Fibroblast of lung (primary cell): ENCODE measurements at regions not wholly inside any gene's neighbourhood (a gene's known extent, or its start where the extent isn't known, plus 50 kb on each side); places are given as distances from the start of the nearest gene placed in this dataset.

Source experiments
- CTCF ChIP-seq, 2 donors: IDR thresholded peaks in 1 of 2; conservative IDR thresholded peaks in 1 of 2; 1 replicate in 1 of 2; 2 replicates in 1 of 2; pipeline ENCODE4 v1.5.1; 2011 to 2012; ENCODE audit warnings: low read length in 2 of 2, control low read depth in 1 of 2, inconsistent platforms in 1 of 2, low read depth in 1 of 2, mild to moderate bottlenecking in 1 of 2
- EZH2 ChIP-seq: IDR thresholded peaks from 2 replicates; pipeline ENCODE4 v1.5.1; 2012; ENCODE audit warnings: low read length, control low read depth, mild to moderate bottlenecking; ENCODE audit errors: missing control alignments

- no peak for TF ChIP-seq CTCF (conservative IDR thresholded peaks at IDR 0.05 in 1 of 2, IDR thresholded peaks at IDR 0.05 in 1 of 2; ENCODE audit: low read depth in 1 of 2, low read length in 2 of 2)
- TF ChIP-seq EZH2: no peak
Observed at GRCh38 chr3:18234717-18235335, 190.3 kb downstream of the SATB1 start.
